22Rv1 (cell line): ENCODE measurements at regions not wholly inside any gene's neighbourhood (a gene's known extent, or its start where the extent isn't known, plus 50 kb on each side); places are given as distances from the start of the nearest gene placed in this dataset.

Experiments used
- CTCF ChIP-seq: fragments of 450-650 bp; IDR thresholded peaks from 2 replicates; pipeline ENCODE4 v1.5.1; 2017; ENCODE audit warnings: mild to moderate bottlenecking
- ZFX ChIP-seq: fragments of 450-650 bp; IDR thresholded peaks from 2 replicates; pipeline ENCODE4 v1.6.1; 2017; ENCODE audit warnings: antibody characterized with exemption, borderline replicate concordance

- no peak for TF ChIP-seq CTCF
- no peak for TF ChIP-seq ZFX
Observed at GRCh38 chr3:117660941-117661817, 951.6 kb downstream of the TUSC7 start.
